ENCODE measurements at regions not wholly inside any gene's neighbourhood (a gene's known extent, or its start where the extent isn't known, plus 50 kb on each side); places are given as distances from the start of the nearest gene placed in this dataset.

GRCh38 chr13:50116430-50116973, 101.3 kb downstream of the KCNRG start:
- no peak for DNase-seq (ENCODE audit: low read depth)
- no peak overlapping the region for H3K4me3 ChIP-seq (ENCODE audit: low read depth, low read length)
- TF ChIP-seq CTCF (conservative IDR thresholded peaks at IDR 0.05; ENCODE audit: low read depth, low read length), result no peak

- no peak for TF ChIP-seq CTCF (conservative IDR thresholded peaks at IDR 0.05; ENCODE audit: low read depth, low read length)
- DNase-seq (ENCODE audit: low read depth), result no peak
- H3K4me3 ChIP-seq (ENCODE audit: low read depth, low read length), result no peak overlapping the region
These were observed 104.3 kb downstream of the KCNRG start for GRCh38 chr13:50119591-50119990.

- H3K4me3 ChIP-seq (ENCODE audit: low read depth, low read length), result no peak overlapping the region
- no peak for TF ChIP-seq CTCF (conservative IDR thresholded peaks at IDR 0.05; ENCODE audit: low read depth, low read length)
- no peak for DNase-seq (ENCODE audit: low read depth)
These were observed 107.2 kb downstream of the KCNRG start for GRCh38 chr13:50122455-50122854.

- no peak for TF ChIP-seq CTCF (conservative IDR thresholded peaks at IDR 0.05; ENCODE audit: low read depth, low read length)
- peak overlapping the region; percentile 71 for H3K4me3 ChIP-seq (ENCODE audit: low read depth, low read length)
- no peak for DNase-seq (ENCODE audit: low read depth)
These were observed 107.8 kb downstream of the KCNRG start for GRCh38 chr13:50123002-50123401.

GRCh38 chr13:50123515-50123861, 108.2 kb downstream of the KCNRG start:
- no peak for DNase-seq (ENCODE audit: low read depth)
- peak overlapping the region; percentile 71 for H3K4me3 ChIP-seq (ENCODE audit: low read depth, low read length)
- TF ChIP-seq CTCF (conservative IDR thresholded peaks at IDR 0.05; ENCODE audit: low read depth, low read length), result no peak

GRCh38 chr13:50123862-50124535, 108.8 kb downstream of the KCNRG start:
- peak overlapping the region; percentile 71 for H3K4me3 ChIP-seq (ENCODE audit: low read depth, low read length)
- DNase-seq (ENCODE audit: low read depth), result peak; percentile 47
- TF ChIP-seq CTCF (conservative IDR thresholded peaks at IDR 0.05; ENCODE audit: low read depth, low read length), result no peak

Data from epithelial cell of proximal tubule (primary cell).